HG03571 (cell line): ENCODE measurements at regions not wholly inside any gene's neighbourhood (a gene's known extent, or its start where the extent isn't known, plus 50 kb on each side); places are given as distances from the start of the nearest gene placed in this dataset.

Experiments
- ATAC-seq: cut with Tn5 transposase; IDR thresholded peaks from one replicate; pipeline ENCODE4 v1.9.1; 2021; ENCODE audit not compliant: unreplicated experiment

GRCh38 chr5:2008851-2009629, 126.3 kb upstream of the IRX4 start:
- ATAC-seq, result no peak

GRCh38 chr5:2007878-2008501, 125.3 kb upstream of the IRX4 start:
- no peak for ATAC-seq

GRCh38 chr5:2007496-2007877, 124.8 kb upstream of the IRX4 start:
- ATAC-seq, result no peak

GRCh38 chr5:2006971-2007291, 124.2 kb upstream of the IRX4 start:
- no peak for ATAC-seq

- ATAC-seq, result no peak
These were observed 123.7 kb upstream of the IRX4 start for GRCh38 chr5:2006193-2006970.

GRCh38 chr5:2005101-2006041, 122.6 kb upstream of the IRX4 start:
- ATAC-seq, result no peak

- no peak for ATAC-seq
These were observed 121.1 kb upstream of the IRX4 start for GRCh38 chr5:2003690-2004365.

- ATAC-seq, result no peak
These were observed 120.5 kb upstream of the IRX4 start for GRCh38 chr5:2003206-2003605.

GRCh38 chr5:2001300-2001699, 118.6 kb upstream of the IRX4 start:
- no peak for ATAC-seq

- no peak for ATAC-seq
These were observed 117.9 kb upstream of the IRX4 start for GRCh38 chr5:2000591-2000990.

- no peak for ATAC-seq
These were observed 117.1 kb upstream of the IRX4 start for GRCh38 chr5:1999794-2000193.

GRCh38 chr5:1998716-1999317, 116.1 kb upstream of the IRX4 start:
- ATAC-seq, result no peak

GRCh38 chr5:1998348-1998669, 115.6 kb upstream of the IRX4 start:
- ATAC-seq, result no peak

GRCh38 chr5:1997640-1998347, 115.1 kb upstream of the IRX4 start:
- ATAC-seq, result no peak

GRCh38 chr5:1995491-1995890, 112.8 kb upstream of the IRX4 start:
- ATAC-seq, result no peak

GRCh38 chr5:1987471-1987870, 104.7 kb upstream of the IRX4 start:
- no peak for ATAC-seq

GRCh38 chr5:1985781-1986180, 103.1 kb upstream of the IRX4 start:
- ATAC-seq, result no peak

GRCh38 chr5:1983919-1984695, 101.4 kb upstream of the IRX4 start:
- ATAC-seq, result no peak

GRCh38 chr5:1983401-1983800, 100.7 kb upstream of the IRX4 start:
- ATAC-seq, result no peak
